Mucosa of descending colon (tissue), 3 donors: ENCODE measurements at regions not wholly inside any gene's neighbourhood (a gene's known extent, or its start where the extent isn't known, plus 50 kb on each side); places are given as distances from the start of the nearest gene placed in this dataset.
"Not testable (repeated sequence)": the region's sequence is repeated elsewhere in the genome, so short reads cannot be mapped to it uniquely, and the experiment has no call there.

Source experiments
- ATAC-seq: fragments of 200-7000 bp; cut with Tn5 transposase; one replicate; pipeline ENCODE4 v1.9.1; 2020; ENCODE audit warnings: mild to moderate bottlenecking, moderate library complexity
- DNase-seq, 3 donors: peaks; one replicate each; pipeline ENCODE4 v3.0.0-alpha.2; 2020
- H3K36me3 ChIP-seq: fragments of 200-600 bp; one replicate; pipeline ENCODE4 v1.8.0; 2021; ENCODE audit warnings: low read depth, mild to moderate bottlenecking
- H3K4me1 ChIP-seq: fragments of 200-600 bp; one replicate; pipeline ENCODE4 v1.8.0; 2021; ENCODE audit warnings: low read depth, mild to moderate bottlenecking
- H3K4me3 ChIP-seq: fragments of 200-600 bp; one replicate; pipeline ENCODE4 v1.8.0; 2021; ENCODE audit warnings: mild to moderate bottlenecking
- H3K9me3 ChIP-seq: fragments of 200-600 bp; one replicate; pipeline ENCODE4 v1.8.0; 2021; ENCODE audit warnings: mild to moderate bottlenecking
- CTCF ChIP-seq: fragments of 200-600 bp; IDR thresholded peaks from one replicate; pipeline ENCODE4 v1.8.0; 2022; ENCODE audit warnings: antibody characterized with exemption, mild to moderate bottlenecking
- intact Hi-C, 2 donors: fragments of 100-400 bp; cut with DNase I in 1 of 2; cut with micrococcal nuclease in 1 of 2; formaldehyde crosslinking; loops; one replicate each; pipeline versions ENCODE4 v1.11.0 to v1.11.1; 2022; cut with DNase I, micrococcal nuclease
- donor health status: DM: no; HTN: no; CAD: no; lungs with moderate emphysema.
- donor health status: DM: no; HTN: no; CAD: no.
- donor health status: DM: no; HTN: yes; CAD: no.

GRCh38 chr15:92803536-92803851 lies 96.6 kb upstream of the CHD2 start:
- Histone ChIP-seq H3K4me3 (no peak overlapping the region), H3K4me1 (peaks cover 25% of the 10 kb centered on the region), H3K36me3 (no peaks in the 10 kb centered on the region), H3K9me3 (no peaks in the 10 kb centered on the region)
- no peak for DNase-seq
- no peak for TF ChIP-seq CTCF
- no peak for ATAC-seq
- intact Hi-C loops: no loop called here

- DNase-seq (peak; percentile 62 to 82 (median 65)), ATAC-seq (peak; percentile 79)
- Histone ChIP-seq H3K4me1 (peaks cover 25% of the 10 kb centered on the region), H3K9me3 (no peaks in the 10 kb centered on the region), H3K4me3 (no peak overlapping the region), H3K36me3 (no peaks in the 10 kb centered on the region)
- intact Hi-C loops: no loop called here
- no peak for TF ChIP-seq CTCF
Observed at GRCh38 chr15:92803852-92804609, 96.1 kb upstream of the CHD2 start.

- peaks cover 25% of the 10 kb centered on the region for H3K4me1 ChIP-seq
- ATAC-seq, intact Hi-C loops, DNase-seq, H3K4me3 ChIP-seq, H3K9me3 ChIP-seq, H3K36me3 ChIP-seq: not testable (repeated sequence)
Observed at GRCh38 chr15:92804610-92804936, 95.6 kb upstream of the CHD2 start.

- TF ChIP-seq CTCF: no peak
- Histone ChIP-seq H3K36me3 (no peaks in the 10 kb centered on the region), H3K9me3 (no peaks in the 10 kb centered on the region), H3K4me1 (peaks cover 25% of the 10 kb centered on the region), H3K4me3 (no peak overlapping the region)
- DNase-seq: no peak
- intact Hi-C loops: loop anchor here in 1 of 2 donors (5.0 kb wide), 1 partner anchor 112 kb away; no protein-coding TSS in a partner anchor
- ATAC-seq: no peak
Observed at GRCh38 chr15:92805080-92805690, 94.9 kb upstream of the CHD2 start.

GRCh38 chr15:92806171-92806570 lies 94.0 kb upstream of the CHD2 start:
- peaks cover 25% of the 10 kb centered on the region for H3K4me1 ChIP-seq
- intact Hi-C loops: loop anchor here in 1 of 2 donors (5.0 kb wide), 1 partner anchor 111 kb away; no protein-coding TSS in a partner anchor
- H3K4me3 ChIP-seq, H3K36me3 ChIP-seq, ATAC-seq, DNase-seq, H3K9me3 ChIP-seq: not testable (repeated sequence)

- no peaks in the 10 kb centered on the region for H3K9me3 ChIP-seq
- H3K4me1 ChIP-seq: peaks cover 25% of the 10 kb centered on the region
- no peak for ATAC-seq
- DNase-seq: no peak
- H3K4me3 ChIP-seq: no peak overlapping the region
- intact Hi-C loops: loop anchor here in 1 of 2 donors (5.0 kb wide), 1 partner anchor 111 kb away; no protein-coding TSS in a partner anchor
- no peak for TF ChIP-seq CTCF
- H3K36me3 ChIP-seq: no peaks in the 10 kb centered on the region
Observed at GRCh38 chr15:92806763-92807162, 93.4 kb upstream of the CHD2 start.
